ENCODE measurements at regions not wholly inside any gene's neighbourhood (a gene's known extent, or its start where the extent isn't known, plus 50 kb on each side); places are given as distances from the start of the nearest gene placed in this dataset.

- TF ChIP-seq REST (IDR thresholded peaks at IDR 0.05; ENCODE audit: unreplicated experiment): no peak
- TF ChIP-seq CTCF (conservative IDR thresholded peaks at IDR 0.05; ENCODE audit: low read depth in 2 of 2): no peak
- TF ChIP-seq, protein P1, sequence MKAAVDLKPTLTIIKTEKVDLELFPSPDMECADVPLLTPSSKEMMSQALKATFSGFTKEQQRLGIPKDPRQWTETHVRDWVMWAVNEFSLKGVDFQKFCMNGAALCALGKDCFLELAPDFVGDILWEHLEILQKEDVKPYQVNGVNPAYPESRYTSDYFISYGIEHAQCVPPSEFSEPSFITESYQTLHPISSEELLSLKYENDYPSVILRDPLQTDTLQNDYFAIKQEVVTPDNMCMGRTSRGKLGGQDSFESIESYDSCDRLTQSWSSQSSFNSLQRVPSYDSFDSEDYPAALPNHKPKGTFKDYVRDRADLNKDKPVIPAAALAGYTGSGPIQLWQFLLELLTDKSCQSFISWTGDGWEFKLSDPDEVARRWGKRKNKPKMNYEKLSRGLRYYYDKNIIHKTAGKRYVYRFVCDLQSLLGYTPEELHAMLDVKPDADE (IDR thresholded peaks at IDR 0.05): no peak
- no peak for TF ChIP-seq JUNB (IDR thresholded peaks at IDR 0.05; ENCODE audit: unreplicated experiment)
- TF ChIP-seq STAT1 (IDR thresholded peaks at IDR 0.05; ENCODE audit: unreplicated experiment): no peak
- TF ChIP-seq EZH2phosphoT487 (IDR thresholded peaks at IDR 0.05; ENCODE audit: unreplicated experiment): no peak
- TF ChIP-seq ZNF114 (CRISPR knock-in tag; IDR thresholded peaks at IDR 0.05): no peak
- TF ChIP-seq EZH2 (IDR thresholded peaks at IDR 0.05; ENCODE audit: low read depth, unreplicated experiment): no peak
Observed at GRCh38 chr13:40477623-40478608, 188.5 kb downstream of the FOXO1 start (continued).

DNA sequence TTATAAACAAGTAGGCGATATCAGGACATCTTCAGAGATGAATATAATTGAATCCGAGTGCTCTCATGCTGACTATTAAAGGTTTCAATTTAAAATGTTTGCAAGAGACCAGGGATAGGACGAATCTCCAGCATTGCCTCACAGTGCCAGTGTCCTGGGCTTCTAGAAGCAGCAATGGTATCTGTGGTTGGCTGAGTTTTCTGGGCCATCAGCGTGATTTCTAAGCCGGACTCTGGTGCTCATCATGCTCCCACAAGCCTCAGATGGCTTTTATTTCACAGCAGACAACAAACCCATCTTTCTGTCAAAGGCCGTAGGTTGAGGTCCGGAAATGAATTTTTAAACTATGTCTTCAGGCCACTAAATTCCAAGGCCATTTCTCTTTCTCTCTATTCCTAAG is 187.7 kb downstream of the FOXO1 start:
- no peak overlapping the region for H3K4me3 Mint-ChIP-seq
- no peaks in the 10 kb centered on the region for H3K36me3 Mint-ChIP-seq (ENCODE audit: low read depth)
- Histone ChIP-seq H3K27me3 (ENCODE audit: insufficient read depth) (no peaks in the 10 kb centered on the region), H4K20me1 (replicated peaks; ENCODE audit: insufficient read depth) (no peaks in the 10 kb centered on the region), H3K27ac (ENCODE audit: low read depth) (no peak overlapping the region), H3F3A (replicated peaks; ENCODE audit: low read depth) (no peaks in the 10 kb centered on the region), H3K4me3 (no peak overlapping the region), H3K36me3 (ENCODE audit: insufficient read depth) (no peaks in the 10 kb centered on the region), H3K4me2 (no peak overlapping the region), H3K9me2 (ENCODE audit: insufficient read depth) (no peaks in the 10 kb centered on the region), H2AFZ (no peak overlapping the region), H3K79me2 (replicated peaks; ENCODE audit: insufficient read depth) (no peaks in the 10 kb centered on the region), H3K4me1 (ENCODE audit: insufficient read depth) (peaks cover 13% of the 10 kb centered on the region)
- DNase-seq (ENCODE audit: low spot score) (no peak), ATAC-seq (no peak)
- H3K27me3 Mint-ChIP-seq (ENCODE audit: insufficient read depth, low read depth, poor library complexity): peaks cover 10% of the 10 kb centered on the region
- H3K9me3 Mint-ChIP-seq: no peaks in the 10 kb centered on the region; the same call in 2 of the 3 replicates
- peaks cover 39% of the 10 kb centered on the region for H3K4me1 Mint-ChIP-seq
- H3K27ac Mint-ChIP-seq: peak overlapping the region; percentile 49; the same call in 1 of the 2 replicates
- TF ChIP-seq ZNF114 (CRISPR knock-in tag; IDR thresholded peaks at IDR 0.05): no peak
- TF ChIP-seq STAT1 (IDR thresholded peaks at IDR 0.05; ENCODE audit: unreplicated experiment): no peak
- no peak for TF ChIP-seq NANOG (IDR thresholded peaks at IDR 0.05; ENCODE audit: borderline replicate concordance)
- TF ChIP-seq, protein P1 (IDR thresholded peaks at IDR 0.05): no peak
- TF ChIP-seq REST (IDR thresholded peaks at IDR 0.05; ENCODE audit: unreplicated experiment): no peak
- no peak for TF ChIP-seq CTCF (conservative IDR thresholded peaks at IDR 0.05; ENCODE audit: low read depth in 2 of 2)

Data from GM23338 (cell line).